Trophoblast cell (in vitro differentiated cells and primary cell): ENCODE measurements at regions not wholly inside any gene's neighbourhood (a gene's known extent, or its start where the extent isn't known, plus 50 kb on each side); places are given as distances from the start of the nearest gene placed in this dataset.
"Not testable (repeated sequence)": the region's sequence is repeated elsewhere in the genome, so short reads cannot be mapped to it uniquely, and the experiment has no call there.

Experiments used
- DNase-seq, 2 donors: peaks; one replicate each; pipeline ENCODE4 v3.0.0-alpha.2; 2016
- H2AFZ ChIP-seq: 2 replicates; pipeline ENCODE4 v1.6.1; 2013; ENCODE audit warnings: low read length, moderate library complexity, mild to moderate bottlenecking; ENCODE audit not compliant: insufficient read depth, poor library complexity
- H2AK5ac ChIP-seq: 2 replicates; pipeline ENCODE4 v1.6.1; 2013; ENCODE audit warnings: mild to moderate bottlenecking, low read length
- H2BK120ac ChIP-seq: 2 replicates; pipeline ENCODE4 v1.6.1; 2013; ENCODE audit warnings: low read length, mild to moderate bottlenecking, moderate library complexity; ENCODE audit not compliant: insufficient read depth, poor library complexity
- H2BK12ac ChIP-seq: 2 replicates; pipeline ENCODE4 v1.6.1; 2013; ENCODE audit warnings: mild to moderate bottlenecking, low read length, moderate library complexity
- H2BK5ac ChIP-seq: 2 replicates; pipeline ENCODE4 v1.6.1; 2013; ENCODE audit warnings: low read length, low read depth, moderate library complexity, mild to moderate bottlenecking; ENCODE audit not compliant: poor library complexity
- H3K14ac ChIP-seq: 2 replicates; pipeline ENCODE4 v1.6.1; 2013; ENCODE audit warnings: mild to moderate bottlenecking, low read length
- H3K18ac ChIP-seq: 2 replicates; pipeline ENCODE4 v1.6.1; 2013; ENCODE audit warnings: mild to moderate bottlenecking, low read length
- H3K23ac ChIP-seq: 2 replicates; pipeline ENCODE4 v1.6.1; 2013; ENCODE audit warnings: low read length
- H3K27ac ChIP-seq: 2 replicates; pipeline ENCODE4 v1.5.1; 2013; ENCODE audit warnings: low read depth, mild to moderate bottlenecking, inconsistent platforms, low read length, moderate library complexity
- H3K27me3 ChIP-seq: 2 replicates; pipeline ENCODE4 v1.6.1; 2013; ENCODE audit warnings: inconsistent platforms, mild to moderate bottlenecking, low read length, moderate library complexity; ENCODE audit not compliant: insufficient read depth
- H3K36me3 ChIP-seq, 2 experiments: 1 replicate in 1 of 2; 2 replicates in 1 of 2; pipeline ENCODE4 v1.6.1; 2013; ENCODE audit warnings: low read length in 2 of 2, mild to moderate bottlenecking in 2 of 2, moderate library complexity in 1 of 2; ENCODE audit not compliant: insufficient read depth in 2 of 2, control insufficient read depth in 1 of 2
- H3K4ac ChIP-seq: 2 replicates; pipeline ENCODE4 v1.6.1; 2013; ENCODE audit warnings: low read depth, mild to moderate bottlenecking, low read length, moderate library complexity
- H3K4me1 ChIP-seq, 2 experiments: 1 replicate in 1 of 2; 2 replicates in 1 of 2; pipeline ENCODE4 v1.6.1; 2013; ENCODE audit warnings: low read length in 2 of 2, mild to moderate bottlenecking in 2 of 2, moderate library complexity in 1 of 2; ENCODE audit not compliant: insufficient read depth in 2 of 2, control insufficient read depth in 1 of 2
- H3K4me2 ChIP-seq: 2 replicates; pipeline ENCODE4 v1.6.1; 2013; ENCODE audit warnings: inconsistent platforms, mild to moderate bottlenecking, low read length, moderate library complexity
- H3K4me3 ChIP-seq: 2 replicates; pipeline ENCODE4 v1.5.1; 2013; ENCODE audit warnings: mild to moderate bottlenecking, low read depth, low read length, inconsistent platforms
- H3K79me1 ChIP-seq: one replicate; pipeline ENCODE4 v1.6.1; 2013; ENCODE audit warnings: low read length
- H3K79me2 ChIP-seq: 2 replicates; pipeline ENCODE4 v1.6.1; 2013; ENCODE audit warnings: low read length, mild to moderate bottlenecking; ENCODE audit not compliant: control insufficient read depth, insufficient read depth, poor library complexity
- H3K9ac ChIP-seq: 2 replicates; pipeline ENCODE4 v1.6.1; 2013; ENCODE audit warnings: mild to moderate bottlenecking, low read length
- H3K9me3 ChIP-seq: 2 replicates; pipeline ENCODE4 v1.6.1; 2013; ENCODE audit warnings: low read depth, mild to moderate bottlenecking, control low read depth, inconsistent platforms, low read length; ENCODE audit not compliant: insufficient read depth
- H4K12ac ChIP-seq: 2 replicates; pipeline ENCODE4 v1.6.1; 2013; ENCODE audit warnings: low read depth, mild to moderate bottlenecking, low read length, moderate library complexity
- H4K8ac ChIP-seq: 2 replicates; pipeline ENCODE4 v1.6.1; 2013; ENCODE audit warnings: low read depth, mild to moderate bottlenecking, low read length, moderate library complexity
- H4K91ac ChIP-seq: one replicate; pipeline ENCODE4 v1.6.1; 2013; ENCODE audit warnings: low read depth, mild to moderate bottlenecking, low read length, moderate library complexity
- WGBS: extraction: QIAGEN DNeasy Blood & Tissue Kit; methylation state at CpG from one replicate; pipeline ENCODE4 v1.1.7; 2013; ENCODE audit warnings: missing lambda C conversion rate; ENCODE audit not compliant: insufficient read length, insufficient coverage; ENCODE audit errors: extremely low coverage; 5-methylcytosine and 5-hydroxymethylcytosine counted together

DNA sequence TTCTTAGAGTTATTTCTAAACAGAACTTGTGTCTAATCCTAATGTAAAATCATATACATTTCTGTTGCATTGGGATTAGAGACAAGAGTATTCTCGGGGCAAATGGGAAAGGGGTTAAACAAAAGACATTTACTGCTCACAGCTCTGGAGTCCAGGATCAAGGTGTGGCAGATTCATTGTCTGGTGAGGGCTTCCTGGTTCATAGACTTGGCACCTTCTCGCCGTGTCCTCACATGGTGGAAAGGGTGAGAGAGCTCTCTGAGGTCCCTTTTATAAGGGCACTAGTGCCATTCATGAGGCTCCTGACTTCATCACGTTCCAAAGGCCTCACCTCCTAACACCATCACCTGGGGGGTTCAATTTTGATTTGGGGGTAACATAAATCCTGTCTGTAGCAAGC lies 90.3 kb upstream of the PRKX start:
- no peak overlapping the region for H3K9ac ChIP-seq
- no peak for DNase-seq
- no peak overlapping the region for H3K18ac ChIP-seq
- no peak overlapping the region for H3K27ac ChIP-seq
- H2BK12ac ChIP-seq: no peak overlapping the region
- H4K12ac ChIP-seq: no peak overlapping the region
- no peak overlapping the region for H3K14ac ChIP-seq
- no peak overlapping the region for H4K91ac ChIP-seq
- no CpG with 5 or more reads among the region's 4 CpGs for whole genome bisulfite sequencing
- no peak overlapping the region for H3K4ac ChIP-seq
- H2BK5ac ChIP-seq: no peak overlapping the region
- H3K4me2 ChIP-seq: no peak overlapping the region
- H3K36me3 ChIP-seq: no peaks in the 10 kb centered on the region
- no peak overlapping the region for H4K8ac ChIP-seq
- no peak overlapping the region for H3K23ac ChIP-seq
- no peak overlapping the region for H2AK5ac ChIP-seq
- H3K4me1 ChIP-seq: no peaks in the 10 kb centered on the region
- H3K4me3 ChIP-seq: no peak overlapping the region
- no peaks in the 10 kb centered on the region for H3K79me1 ChIP-seq
- H3K27me3 ChIP-seq: no peaks in the 10 kb centered on the region
- no peaks in the 10 kb centered on the region for H3K9me3 ChIP-seq
- no peak overlapping the region for H2BK120ac ChIP-seq
- no peak overlapping the region for H2AFZ ChIP-seq
- no peaks in the 10 kb centered on the region for H3K79me2 ChIP-seq

DNA sequence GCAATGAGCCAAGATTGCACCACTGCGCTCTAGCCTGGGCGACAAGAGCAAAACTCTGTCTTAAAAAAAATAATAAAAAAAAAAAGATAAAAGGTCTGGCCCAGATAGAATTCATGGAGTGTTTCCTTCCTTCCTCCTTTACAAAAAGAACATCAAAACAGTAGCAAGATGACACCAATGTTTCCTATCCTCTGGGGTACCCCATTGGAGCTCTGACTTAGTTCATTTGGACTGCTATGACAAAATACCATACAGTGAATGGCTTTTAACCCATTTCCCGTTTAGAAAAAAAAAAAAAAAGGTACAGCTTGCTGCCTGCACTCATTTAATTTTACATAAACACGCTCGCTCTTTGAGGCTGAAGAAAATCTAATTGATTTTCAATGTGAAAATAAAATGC lies 89.9 kb upstream of the PRKX start:
- H2BK12ac ChIP-seq: no peak overlapping the region
- H3K79me1 ChIP-seq: no peaks in the 10 kb centered on the region
- no peaks in the 10 kb centered on the region for H3K36me3 ChIP-seq
- no peak overlapping the region for H2BK120ac ChIP-seq
- H3K4ac ChIP-seq: no peak overlapping the region
- no peak overlapping the region for H2AK5ac ChIP-seq
- H3K4me2 ChIP-seq: no peak overlapping the region
- H3K79me2 ChIP-seq: no peaks in the 10 kb centered on the region
- no peak overlapping the region for H3K4me3 ChIP-seq
- H3K27ac ChIP-seq: no peak overlapping the region
- H3K4me1 ChIP-seq: no peaks in the 10 kb centered on the region
- H4K8ac ChIP-seq: no peak overlapping the region
- H3K27me3 ChIP-seq: no peaks in the 10 kb centered on the region
- no peak overlapping the region for H4K12ac ChIP-seq
- no peak overlapping the region for H4K91ac ChIP-seq
- no peak overlapping the region for H3K14ac ChIP-seq
- H3K18ac ChIP-seq: no peak overlapping the region
- H2BK5ac ChIP-seq: no peak overlapping the region
- no peaks in the 10 kb centered on the region for H3K9me3 ChIP-seq
- H2AFZ ChIP-seq: no peak overlapping the region
- no CpG with 5 or more reads among the region's 5 CpGs for WGBS
- H3K9ac ChIP-seq: no peak overlapping the region
- H3K23ac ChIP-seq: no peak overlapping the region
- DNase-seq: no peak

DNA sequence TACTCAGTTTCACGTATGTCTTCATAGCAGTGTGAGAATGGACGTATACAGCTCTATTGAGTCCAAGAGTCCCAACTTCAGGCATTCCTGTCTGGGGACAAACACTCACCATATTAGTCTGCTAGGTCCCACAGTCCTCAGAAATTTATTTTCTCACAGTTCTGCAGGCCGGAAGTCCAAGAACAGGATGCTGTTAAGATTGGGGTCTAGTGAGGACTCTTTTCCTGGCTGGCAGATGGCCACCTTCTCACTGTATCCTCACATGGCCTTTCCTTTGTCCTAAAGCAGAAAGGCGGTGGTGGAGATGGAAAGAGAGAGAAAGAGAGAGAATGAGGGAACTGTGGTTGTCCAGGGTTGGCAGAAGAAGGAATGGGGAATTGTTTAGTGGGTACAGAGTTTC lies 82.0 kb upstream of the PRKX start:
- H3K36me3 ChIP-seq, H2BK5ac ChIP-seq, H2AFZ ChIP-seq, H2BK120ac ChIP-seq, H3K4ac ChIP-seq, H3K4me1 ChIP-seq, H3K23ac ChIP-seq, H3K27me3 ChIP-seq, H2BK12ac ChIP-seq, H3K79me1 ChIP-seq, H4K8ac ChIP-seq, H3K4me3 ChIP-seq, DNase-seq, H3K9me3 ChIP-seq, H3K4me2 ChIP-seq, H3K18ac ChIP-seq, H3K9ac ChIP-seq, H4K91ac ChIP-seq, H4K12ac ChIP-seq, H3K79me2 ChIP-seq, H3K27ac ChIP-seq, H3K14ac ChIP-seq, H2AK5ac ChIP-seq: not testable (repeated sequence)
- WGBS: no CpG with 5 or more reads among the region's 4 CpGs

DNA sequence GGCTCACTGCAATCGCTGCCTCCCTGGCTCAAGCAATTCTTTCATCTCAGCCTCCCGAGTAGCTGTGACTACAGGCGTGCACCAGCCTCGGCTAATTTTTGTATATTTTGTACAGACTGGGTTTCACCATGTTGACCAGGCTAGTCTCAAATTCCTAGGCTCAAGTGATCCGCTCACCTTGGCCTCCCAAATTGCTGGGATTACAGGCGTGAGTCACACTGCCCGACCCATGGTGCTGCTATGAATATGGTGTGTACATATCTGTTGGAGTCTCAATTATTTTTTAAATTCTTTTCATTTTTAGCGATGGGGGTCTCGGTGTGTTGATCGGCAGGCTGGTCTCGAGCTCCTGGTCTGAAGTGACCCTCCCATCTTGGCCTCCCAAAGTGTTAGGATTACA lies 78.0 kb upstream of the PRKX start:
- Histone ChIP-seq H3K14ac (no peak overlapping the region), H2AFZ (no peak overlapping the region), H3K4me3 (no peak overlapping the region), H4K8ac (no peak overlapping the region), H3K18ac (no peak overlapping the region), H4K91ac (no peak overlapping the region), H2BK120ac (no peak overlapping the region), H3K4ac (no peak overlapping the region), H3K9me3 (no peaks in the 10 kb centered on the region), H3K4me2 (no peak overlapping the region), H2BK5ac (no peak overlapping the region), H3K4me1 (peaks cover 0 to 7% of the 10 kb centered on the region in 2 experiments), H3K9ac (no peak overlapping the region), H2AK5ac (no peak overlapping the region), H3K36me3 (no peaks in the 10 kb centered on the region), H3K23ac (no peak overlapping the region), H2BK12ac (no peak overlapping the region), H3K79me1 (no peaks in the 10 kb centered on the region), H3K27ac (no peak overlapping the region), H3K27me3 (no peaks in the 10 kb centered on the region), H4K12ac (no peak overlapping the region), H3K79me2 (no peaks in the 10 kb centered on the region)
- no CpG with 5 or more reads among the region's 11 CpGs for WGBS
- DNase-seq: peak; percentile 46 to 64
